K562 (cell line): ENCODE measurements at regions not wholly inside any gene's neighbourhood (a gene's known extent, or its start where the extent isn't known, plus 50 kb on each side); places are given as distances from the start of the nearest gene placed in this dataset.

Source experiments
- ATAC-seq: fragments of 200-7000 bp; cut with Tn5 transposase; 3 replicates; pipeline ENCODE4 v1.9.1; 2020; ENCODE audit warnings: moderate library complexity
- BruUV-seq: library from RNA; stranded (reverse); fragments of 400-500 nt; replicated peaks from 2 replicates; lab custom pipeline; 2021; lab: Mats Ljungman, UMichigan
- CTCF ChIA-PET: fragments of 300-600 bp; formaldehyde crosslinking; extraction: SDS; loops from one replicate; lab custom pipeline; 2021; ENCODE audit warnings: low intra/inter-chr PET ratio; lab: Yijun Ruan, JAX
- POLR2A ChIA-PET: fragments of 300-600, 350-650 bp; sonication (Branson Sonifier 250); formaldehyde crosslinking; extraction: SDS; loops from one replicate; lab custom pipeline; 2021; ENCODE audit warnings: antibody characterized with exemption, inconsistent platforms; lab: Yijun Ruan, JAX
- DNase-seq, 4 experiments: peaks; one replicate each; pipeline versions ENCODE4 v3.0.0 to v3.0.0-alpha.2; 2011 to 2018; ENCODE audit warnings: low spot score in 3 of 4, mixed read lengths in 3 of 4; ENCODE audit errors: extremely low read depth in 1 of 4
- FAIRE-seq: peaks from 2 replicates; lab custom pipeline; 2011; peaks lifted over from hg19 to GRCh38; lab: Jason Lieb, UNC
- H2AFZ ChIP-seq: 2 replicates; pipeline ENCODE4 v1.6.0; 2011; ENCODE audit warnings: low read depth, low read length, control low read depth, inconsistent platforms
- H3K27ac ChIP-seq: fragments of 200-600 bp; 3 replicates; pipeline ENCODE4 v1.8.0; 2011; ENCODE audit warnings: low read depth, mild to moderate bottlenecking, control low read depth, inconsistent platforms, low read length, moderate library complexity, mixed read lengths; ENCODE audit errors: extremely low read depth
- H3K27me3 ChIP-seq, 2 experiments: fragments of 300-600 bp in 1 of 2; 2 replicates in 1 of 2; 3 replicates in 1 of 2; pipeline versions ENCODE4 v1.6.0 to v1.8.0; 2011; ENCODE audit warnings: inconsistent platforms in 2 of 2, low read length in 2 of 2, mild to moderate bottlenecking in 1 of 2, mixed read lengths in 1 of 2, moderate library complexity in 1 of 2; ENCODE audit not compliant: control insufficient read depth in 2 of 2, insufficient read depth in 2 of 2
- H3K36me3 ChIP-seq: fragments of 300-600 bp; 3 replicates; pipeline ENCODE4 v1.8.0; 2011; ENCODE audit warnings: mild to moderate bottlenecking, low read length, inconsistent platforms; ENCODE audit not compliant: control insufficient read depth, insufficient read depth
- H3K4me1 ChIP-seq, 2 experiments: fragments of 200-600 bp in 1 of 2; replicated peaks in 1 of 2; 2 replicates in 1 of 2; 3 replicates in 1 of 2; pipeline versions ENCODE4 v1.5.1 to v1.8.0; 2011; ENCODE audit warnings: inconsistent platforms in 2 of 2, low read length in 2 of 2, mild to moderate bottlenecking in 1 of 2, mixed read lengths in 1 of 2, moderate library complexity in 1 of 2; ENCODE audit not compliant: control insufficient read depth in 2 of 2, insufficient read depth in 2 of 2
- H3K4me2 ChIP-seq: 2 replicates; pipeline ENCODE4 v1.6.1; 2011; ENCODE audit warnings: low read length, control low read depth, inconsistent platforms, mixed read lengths; ENCODE audit not compliant: insufficient read depth
- H3K4me3 ChIP-seq: fragments of 200-600 bp; sonication (generic), shearing (Covaris generic); 2 replicates; pipeline ENCODE4 v1.5.1; 2016; ENCODE audit warnings: control low read depth, inconsistent platforms
- H3K79me2 ChIP-seq: fragments of 200-600 bp; 3 replicates; pipeline ENCODE4 v1.8.0; 2011; ENCODE audit warnings: low read length, inconsistent platforms; ENCODE audit not compliant: control insufficient read depth, insufficient read depth
- H3K9ac ChIP-seq, 2 experiments: 2 replicates each; pipeline versions ENCODE4 v1.6.0 to v1.6.1; 2011; ENCODE audit warnings: low read depth in 2 of 2, low read length in 2 of 2, control low read depth in 1 of 2, inconsistent platforms in 1 of 2, mild to moderate bottlenecking in 1 of 2, mixed read lengths in 1 of 2; ENCODE audit not compliant: insufficient read depth in 1 of 2
- H3K9me1 ChIP-seq: one replicate; pipeline ENCODE4 v1.6.0; 2011; ENCODE audit warnings: inconsistent platforms, mild to moderate bottlenecking, low read length, moderate library complexity; ENCODE audit not compliant: control insufficient read depth, insufficient read depth
- H3K9me3 ChIP-seq: replicated peaks from 2 replicates; pipeline ENCODE4 v1.5.1; 2011; ENCODE audit warnings: low read depth, low read length, inconsistent platforms; ENCODE audit not compliant: control insufficient read depth, insufficient read depth
- H4K20me1 ChIP-seq: replicated peaks from 2 replicates; pipeline ENCODE4 v1.6.1; 2011; ENCODE audit warnings: low read length, inconsistent platforms, mixed read lengths; ENCODE audit not compliant: control insufficient read depth, insufficient read depth
- CBX1 ChIP-seq: sonication (generic); IDR thresholded peaks from 2 replicates; pipeline ENCODE4 v1.6.1; 2016; ENCODE audit warnings: antibody characterized with exemption, low read depth, mild to moderate bottlenecking
- HEY1 ChIP-seq: fragments of 250-450 bp; sonication (Bioruptor Pico); IDR thresholded peaks from 2 replicates; pipeline ENCODE4 v1.5.0; 2020; ENCODE audit warnings: mild to moderate bottlenecking, moderate library complexity, borderline replicate concordance
- HNRNPK ChIP-seq: fragments of 200-400 bp; formaldehyde crosslinking; IDR thresholded peaks from one replicate; pipeline ENCODE4 v1.6.1; 2018; ENCODE audit warnings: mild to moderate bottlenecking, low read depth, low read length; ENCODE audit not compliant: poor library complexity, severe bottlenecking
- NR2C2 ChIP-seq, 2 experiments: fragments of 200-800 bp in 1 of 2; sonication (Bioruptor generic) in 1 of 2; sonication (generic) in 1 of 2; formaldehyde crosslinking in 1 of 2; IDR thresholded peaks; 2 replicates each; pipeline versions ENCODE4 v1.6.1 to v1.8.0; 2016 to 2022; ENCODE audit warnings: mild to moderate bottlenecking in 1 of 2, missing compliant biosample characterization in 1 of 2, missing genetic modification characterization in 1 of 2, missing genetic modification reagents in 1 of 2
- SMARCA4 ChIP-seq: fragments of 450-650 bp; IDR thresholded peaks from 2 replicates; pipeline ENCODE4 v1.6.1; 2016
- U2AF1 ChIP-seq: fragments of 200-400 bp; formaldehyde crosslinking; optimal IDR thresholded peaks from 2 replicates; pipeline ENCODE3; 2017; ENCODE audit warnings: mild to moderate bottlenecking, low read depth, low read length, moderate library complexity
- WHSC1 ChIP-seq: IDR thresholded peaks from one replicate; pipeline ENCODE4 v1.6.1; 2012; ENCODE audit warnings: low read length, control low read depth, inconsistent platforms
- ZNF175 ChIP-seq: fragments of 200-800 bp; sonication (Bioruptor generic); IDR thresholded peaks from 2 replicates; pipeline ENCODE4 v1.6.1; 2016; ENCODE audit warnings: low read depth, mild to moderate bottlenecking, missing genetic modification characterization, missing compliant biosample characterization
- ZNF668 ChIP-seq: fragments of 250-450 bp; sonication (Bioruptor Pico); IDR thresholded peaks from 2 replicates; pipeline ENCODE4 v1.8.0; 2022; ENCODE audit warnings: mild to moderate bottlenecking, inconsistent platforms
- WGBS: fragments of 100-300 bp; shearing (Covaris generic); methylation state at CpG from one replicate; pipeline ENCODE4 v1.1.6; 2016; ENCODE audit warnings: low coverage, mixed read lengths; ENCODE audit not compliant: insufficient coverage; ENCODE audit errors: missing lambda C conversion rate; 5-methylcytosine and 5-hydroxymethylcytosine counted together
- in situ Hi-C: fragments of 300-500 bp; cut with MboI; formaldehyde crosslinking; loops from 4 replicates; pipeline ENCODE4 v1.15.0; 2018; ENCODE audit warnings: inconsistent platforms, mixed read lengths
- intact Hi-C: fragments of 100-400 bp; cut with micrococcal nuclease; formaldehyde crosslinking; loops from 2 replicates; pipeline ENCODE4 v1.14.2; 2022
- TF ChIP-seq, protein P1 (sequence below): fragments of 250-450 bp; sonication (Bioruptor Pico); IDR thresholded peaks from 2 replicates; pipeline ENCODE4 v1.5.0; 2021
- TF ChIP-seq, protein P2 (sequence below): fragments of 250-450 bp; sonication (Bioruptor Pico); IDR thresholded peaks from 2 replicates; pipeline ENCODE4 v1.8.0; 2021; ENCODE audit warnings: moderate library complexity, mild to moderate bottlenecking, inconsistent platforms
- TF ChIP-seq, protein P3 (sequence below): sonication (generic); formaldehyde crosslinking; IDR thresholded peaks from 2 replicates; pipeline ENCODE4 v1.8.0; 2022; ENCODE audit warnings: mild to moderate bottlenecking, missing genetic modification reagents
- TF ChIP-seq, protein P4 (sequence below): fragments of 250-450 bp; sonication (Bioruptor Pico); IDR thresholded peaks from 2 replicates; pipeline ENCODE4 v1.8.0; 2022; ENCODE audit warnings: inconsistent platforms
- TF ChIP-seq, protein P5 (sequence below): IDR thresholded peaks from 3 replicates; pipeline ENCODE4 v1.6.1; 2011; ENCODE audit warnings: borderline replicate concordance, mild to moderate bottlenecking; ENCODE audit not compliant: insufficient read length, insufficient read depth

DNA sequence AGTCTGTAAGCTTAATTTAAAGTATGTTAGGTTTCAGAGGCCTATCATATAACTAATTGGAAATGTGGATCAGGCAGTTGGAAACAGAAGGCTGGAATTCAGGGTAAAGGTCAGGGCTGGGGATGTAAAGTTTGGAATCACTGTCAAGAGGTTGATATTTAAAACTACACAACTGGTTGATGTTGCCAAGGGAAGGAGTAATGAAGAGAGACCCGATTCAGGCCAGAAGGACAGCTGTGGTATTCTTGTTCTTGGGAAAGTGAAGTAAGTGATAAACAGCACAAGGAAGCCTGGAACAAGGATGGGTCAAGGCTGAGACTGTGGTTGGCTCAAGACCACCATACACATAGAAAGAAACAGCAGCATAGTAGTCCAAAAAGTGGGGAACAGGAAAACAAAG lies 654.2 kb downstream of the NTRK3 start:
- no peaks in the 10 kb centered on the region for H3K9me3 ChIP-seq
- H3K9me1 ChIP-seq, result no peaks in the 10 kb centered on the region
- ChIA-PET POLR2A (no interaction called here), CTCF (no interaction called here)
- 42% methylated on average over 1 of the region's 1 CpG for whole genome bisulfite sequencing
- no peak overlapping the region for H3K9ac ChIP-seq
- peaks cover 11% of the 10 kb centered on the region; the same call in 1 of the 3 replicates for H3K36me3 ChIP-seq
- DNase-seq (no peak), ATAC-seq (no peak), FAIRE-seq (no peak)
- TF ChIP-seq, protein P1, sequence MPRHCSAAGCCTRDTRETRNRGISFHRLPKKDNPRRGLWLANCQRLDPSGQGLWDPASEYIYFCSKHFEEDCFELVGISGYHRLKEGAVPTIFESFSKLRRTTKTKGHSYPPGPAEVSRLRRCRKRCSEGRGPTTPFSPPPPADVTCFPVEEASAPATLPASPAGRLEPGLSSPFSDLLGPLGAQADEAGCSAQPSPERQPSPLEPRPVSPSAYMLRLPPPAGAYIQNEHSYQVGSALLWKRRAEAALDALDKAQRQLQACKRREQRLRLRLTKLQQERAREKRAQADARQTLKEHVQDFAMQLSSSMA (CRISPR knock-in tag), result no peak
- TF ChIP-seq HNRNPK, result no peak
- no peak for TF ChIP-seq ZNF668 (CRISPR knock-in tag)
- TF ChIP-seq, protein P2, sequence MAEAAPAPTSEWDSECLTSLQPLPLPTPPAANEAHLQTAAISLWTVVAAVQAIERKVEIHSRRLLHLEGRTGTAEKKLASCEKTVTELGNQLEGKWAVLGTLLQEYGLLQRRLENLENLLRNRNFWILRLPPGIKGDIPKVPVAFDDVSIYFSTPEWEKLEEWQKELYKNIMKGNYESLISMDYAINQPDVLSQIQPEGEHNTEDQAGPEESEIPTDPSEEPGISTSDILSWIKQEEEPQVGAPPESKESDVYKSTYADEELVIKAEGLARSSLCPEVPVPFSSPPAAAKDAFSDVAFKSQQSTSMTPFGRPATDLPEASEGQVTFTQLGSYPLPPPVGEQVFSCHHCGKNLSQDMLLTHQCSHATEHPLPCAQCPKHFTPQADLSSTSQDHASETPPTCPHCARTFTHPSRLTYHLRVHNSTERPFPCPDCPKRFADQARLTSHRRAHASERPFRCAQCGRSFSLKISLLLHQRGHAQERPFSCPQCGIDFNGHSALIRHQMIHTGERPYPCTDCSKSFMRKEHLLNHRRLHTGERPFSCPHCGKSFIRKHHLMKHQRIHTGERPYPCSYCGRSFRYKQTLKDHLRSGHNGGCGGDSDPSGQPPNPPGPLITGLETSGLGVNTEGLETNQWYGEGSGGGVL (CRISPR knock-in tag), result no peak
- no peak for TF ChIP-seq HEY1
- TF ChIP-seq, protein P3, sequence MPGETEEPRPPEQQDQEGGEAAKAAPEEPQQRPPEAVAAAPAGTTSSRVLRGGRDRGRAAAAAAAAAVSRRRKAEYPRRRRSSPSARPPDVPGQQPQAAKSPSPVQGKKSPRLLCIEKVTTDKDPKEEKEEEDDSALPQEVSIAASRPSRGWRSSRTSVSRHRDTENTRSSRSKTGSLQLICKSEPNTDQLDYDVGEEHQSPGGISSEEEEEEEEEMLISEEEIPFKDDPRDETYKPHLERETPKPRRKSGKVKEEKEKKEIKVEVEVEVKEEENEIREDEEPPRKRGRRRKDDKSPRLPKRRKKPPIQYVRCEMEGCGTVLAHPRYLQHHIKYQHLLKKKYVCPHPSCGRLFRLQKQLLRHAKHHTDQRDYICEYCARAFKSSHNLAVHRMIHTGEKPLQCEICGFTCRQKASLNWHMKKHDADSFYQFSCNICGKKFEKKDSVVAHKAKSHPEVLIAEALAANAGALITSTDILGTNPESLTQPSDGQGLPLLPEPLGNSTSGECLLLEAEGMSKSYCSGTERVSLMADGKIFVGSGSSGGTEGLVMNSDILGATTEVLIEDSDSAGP, result no peak
- TF ChIP-seq, protein P4, sequence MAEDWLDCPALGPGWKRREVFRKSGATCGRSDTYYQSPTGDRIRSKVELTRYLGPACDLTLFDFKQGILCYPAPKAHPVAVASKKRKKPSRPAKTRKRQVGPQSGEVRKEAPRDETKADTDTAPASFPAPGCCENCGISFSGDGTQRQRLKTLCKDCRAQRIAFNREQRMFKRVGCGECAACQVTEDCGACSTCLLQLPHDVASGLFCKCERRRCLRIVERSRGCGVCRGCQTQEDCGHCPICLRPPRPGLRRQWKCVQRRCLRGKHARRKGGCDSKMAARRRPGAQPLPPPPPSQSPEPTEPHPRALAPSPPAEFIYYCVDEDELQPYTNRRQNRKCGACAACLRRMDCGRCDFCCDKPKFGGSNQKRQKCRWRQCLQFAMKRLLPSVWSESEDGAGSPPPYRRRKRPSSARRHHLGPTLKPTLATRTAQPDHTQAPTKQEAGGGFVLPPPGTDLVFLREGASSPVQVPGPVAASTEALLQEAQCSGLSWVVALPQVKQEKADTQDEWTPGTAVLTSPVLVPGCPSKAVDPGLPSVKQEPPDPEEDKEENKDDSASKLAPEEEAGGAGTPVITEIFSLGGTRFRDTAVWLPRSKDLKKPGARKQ (CRISPR knock-in tag), result no peak
- TF ChIP-seq WHSC1, result no peak
- TF ChIP-seq U2AF1, result no peak
- no peak for TF ChIP-seq ZNF175 (CRISPR knock-in tag)
- TF ChIP-seq NR2C2 (CRISPR knock-in tag; IDR thresholded peaks at IDR 0.05), result no peak
- TF ChIP-seq NR2C2 (tag; IDR thresholded peaks at IDR 0.05), result no peak
- TF ChIP-seq CBX1, result no peak
- TF ChIP-seq, protein P5, sequence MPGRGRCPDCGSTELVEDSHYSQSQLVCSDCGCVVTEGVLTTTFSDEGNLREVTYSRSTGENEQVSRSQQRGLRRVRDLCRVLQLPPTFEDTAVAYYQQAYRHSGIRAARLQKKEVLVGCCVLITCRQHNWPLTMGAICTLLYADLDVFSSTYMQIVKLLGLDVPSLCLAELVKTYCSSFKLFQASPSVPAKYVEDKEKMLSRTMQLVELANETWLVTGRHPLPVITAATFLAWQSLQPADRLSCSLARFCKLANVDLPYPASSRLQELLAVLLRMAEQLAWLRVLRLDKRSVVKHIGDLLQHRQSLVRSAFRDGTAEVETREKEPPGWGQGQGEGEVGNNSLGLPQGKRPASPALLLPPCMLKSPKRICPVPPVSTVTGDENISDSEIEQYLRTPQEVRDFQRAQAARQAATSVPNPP, result no peak
- no peak for TF ChIP-seq SMARCA4
- no peak overlapping the region for H3K4me2 ChIP-seq
- H3K79me2 ChIP-seq, result 0 out of 3 replicates have a peak, but pooled peaks cover 5% of the 10 kb centered on the region
- H3K27ac ChIP-seq, result no peak overlapping the region
- no peaks in the 10 kb centered on the region for H3K27me3 ChIP-seq
- in situ Hi-C loops (no loop called here), intact Hi-C loops (no loop called here)
- no TSS peak for BruUV-seq
- H4K20me1 ChIP-seq, result no peaks in the 10 kb centered on the region
- H3K4me1 ChIP-seq, result no peaks in the 10 kb centered on the region; a peak in 1 of 5 replicates
- no peak overlapping the region for H3K4me3 ChIP-seq
- no peak overlapping the region for H2AFZ ChIP-seq
